CD4-positive, alpha-beta T cell (primary cell): ENCODE measurements at regions not wholly inside any gene's neighbourhood (a gene's known extent, or its start where the extent isn't known, plus 50 kb on each side); places are given as distances from the start of the nearest gene placed in this dataset.
"Not testable (repeated sequence)": the region's sequence is repeated elsewhere in the genome, so short reads cannot be mapped to it uniquely, and the experiment has no call there.

Source experiments
- ATAC-seq: fragments of 200-7000 bp; cut with Tn5 transposase; one replicate; pipeline ENCODE4 v1.10.0; 2022; ENCODE audit warnings: mild to moderate bottlenecking; ENCODE audit not compliant: poor library complexity
- CTCF ChIA-PET: fragments of 350-600 bp; sonication (Branson Sonifier 250); formaldehyde crosslinking; loops from one replicate; lab custom pipeline; 2021; ENCODE audit warnings: antibody characterized with exemption, inconsistent platforms; lab: Charles Lee
- POLR2A ChIA-PET: fragments of 350-600 bp; sonication (Branson Sonifier 250); formaldehyde crosslinking; loops from one replicate; lab custom pipeline; 2021; ENCODE audit warnings: antibody characterized with exemption, inconsistent platforms; lab: Charles Lee
- DNase-seq, 14 experiments: peaks; one replicate each; pipeline ENCODE4 v3.0.0-alpha.2; 2013 to 2020; ENCODE audit warnings: mixed read lengths in 2 of 14
- H3K27ac ChIP-seq, 2 donors: one replicate each; pipeline versions ENCODE4 v1.5.1 to v1.7.0; 2013; ENCODE audit warnings: low read length in 2 of 2, low read depth in 1 of 2, mild to moderate bottlenecking in 1 of 2
- H3K27me3 ChIP-seq, 2 experiments: 1 replicate in 1 of 2; 2 replicates in 1 of 2; pipeline versions ENCODE4 v1.6.1 to v1.7.0; 2013; ENCODE audit warnings: low read length in 2 of 2, control low read depth in 1 of 2, mild to moderate bottlenecking in 1 of 2, moderate library complexity in 1 of 2; ENCODE audit not compliant: insufficient read depth in 2 of 2, control insufficient read depth in 1 of 2
- H3K36me3 ChIP-seq: one replicate; pipeline ENCODE4 v1.6.1; 2013; ENCODE audit warnings: low read length, control low read depth; ENCODE audit not compliant: insufficient read depth
- H3K4me1 ChIP-seq: one replicate; pipeline ENCODE4 v1.6.1; 2013; ENCODE audit warnings: low read length, control low read depth; ENCODE audit not compliant: insufficient read depth
- H3K4me3 ChIP-seq: one replicate; pipeline ENCODE4 v1.5.1; 2013; ENCODE audit warnings: mild to moderate bottlenecking, low read length, moderate library complexity
- H3K9me3 ChIP-seq, 2 experiments: 1 replicate in 1 of 2; 2 replicates in 1 of 2; pipeline versions ENCODE4 v1.6.1 to v1.7.0; 2013; ENCODE audit warnings: low read length in 2 of 2, mild to moderate bottlenecking in 2 of 2, control low read depth in 1 of 2, moderate library complexity in 1 of 2; ENCODE audit not compliant: control insufficient read depth in 1 of 2, insufficient read depth in 1 of 2
- H3K27ac Mint-ChIP-seq: one replicate; pipeline ENCODE4 v1.8.0; 2020; ENCODE audit warnings: mixed read lengths
- H3K27me3 Mint-ChIP-seq: one replicate; pipeline ENCODE4 v1.8.0; 2021; ENCODE audit warnings: mixed read lengths
- H3K36me3 Mint-ChIP-seq: one replicate; pipeline ENCODE4 v1.8.0; 2021; ENCODE audit warnings: low read depth, mixed read lengths
- H3K4me1 Mint-ChIP-seq: one replicate; pipeline ENCODE4 v1.8.0; 2021; ENCODE audit warnings: low read depth, mixed read lengths
- H3K4me3 Mint-ChIP-seq: one replicate; pipeline ENCODE4 v1.8.0; 2020; ENCODE audit warnings: mild to moderate bottlenecking, mixed read lengths
- H3K9me3 Mint-ChIP-seq: one replicate; pipeline ENCODE4 v1.8.0; 2020; ENCODE audit warnings: mixed read lengths
- CTCF ChIP-seq: fragments of 200-600 bp; IDR thresholded peaks from one replicate; pipeline ENCODE4 v1.8.0; 2022; ENCODE audit warnings: antibody characterized with exemption, mild to moderate bottlenecking
- intact Hi-C, 2 experiments: fragments of 100-400 bp; cut with DNase I in 1 of 2; cut with micrococcal nuclease in 1 of 2; formaldehyde crosslinking; loops; one replicate each; pipeline versions ENCODE4 v1.15.1 to v1.9.0; 2023 to 2025; cut with DNase I, micrococcal nuclease

GRCh38 chr6:80433010-80433672 lies 326.7 kb downstream of the BCKDHB start:
- Histone ChIP-seq H3K27me3 (no peaks in the 10 kb centered on the region), H3K9me3 (peaks cover 0 to 7% of the 10 kb centered on the region in 2 experiments), H3K4me3 (no peak overlapping the region), H3K36me3 (no peaks in the 10 kb centered on the region), H3K27ac (no peak overlapping the region), H3K4me1 (no peaks in the 10 kb centered on the region)
- ChIA-PET CTCF (interaction anchor here (0.7 kb wide), 1 partner anchor 402 kb away, joined by 3 read pairs; no protein-coding TSS in a partner anchor), POLR2A (no interaction called here)
- TF ChIP-seq CTCF: no peak
- no peak overlapping the region for H3K4me3 Mint-ChIP-seq
- ATAC-seq: no peak
- DNase-seq: no peak
- H3K4me1 Mint-ChIP-seq: no peaks in the 10 kb centered on the region
- intact Hi-C loops: no loop called here
- peaks cover 10% of the 10 kb centered on the region for H3K36me3 Mint-ChIP-seq
- no peaks in the 10 kb centered on the region for H3K27me3 Mint-ChIP-seq
- peaks cover 10% of the 10 kb centered on the region for H3K9me3 Mint-ChIP-seq
- no peak overlapping the region for H3K27ac Mint-ChIP-seq

- Histone ChIP-seq H3K9me3 (peaks cover 8 to 18% of the 10 kb centered on the region in 2 experiments), H3K4me3 (no peak overlapping the region), H3K27ac (no peak overlapping the region), H3K4me1 (no peaks in the 10 kb centered on the region), H3K36me3 (no peaks in the 10 kb centered on the region), H3K27me3 (no peaks in the 10 kb centered on the region)
- H3K4me3 Mint-ChIP-seq: no peak overlapping the region
- POLR2A ChIA-PET: no interaction called here
- ATAC-seq (no peak), DNase-seq (no peak)
- no peaks in the 10 kb centered on the region for H3K27me3 Mint-ChIP-seq
- H3K4me1 Mint-ChIP-seq: no peaks in the 10 kb centered on the region
- intact Hi-C loops: no loop called here
- peaks cover 35% of the 10 kb centered on the region for H3K36me3 Mint-ChIP-seq
- H3K9me3 Mint-ChIP-seq: peaks cover 39% of the 10 kb centered on the region
- CTCF ChIA-PET: no interaction called here
- TF ChIP-seq CTCF: no peak
- no peak overlapping the region for H3K27ac Mint-ChIP-seq
Measured at GRCh38 chr6:80425089-80425823, 318.8 kb downstream of the BCKDHB start.

GRCh38 chr6:80411486-80411885 lies 305.0 kb downstream of the BCKDHB start:
- Histone ChIP-seq H3K27ac (no peak overlapping the region), H3K27me3 (no peaks in the 10 kb centered on the region), H3K4me3 (no peak overlapping the region), H3K4me1 (no peaks in the 10 kb centered on the region), H3K9me3 (peaks cover 0 to 7% of the 10 kb centered on the region in 2 experiments), H3K36me3 (no peaks in the 10 kb centered on the region)
- CTCF ChIA-PET: no interaction called here
- no peaks in the 10 kb centered on the region for H3K4me1 Mint-ChIP-seq
- no peak overlapping the region for H3K4me3 Mint-ChIP-seq
- ATAC-seq (no peak), DNase-seq (no peak)
- TF ChIP-seq CTCF: no peak
- intact Hi-C loops: loop anchor here in 1 of 2 experiments (5.0 kb wide), 1 partner anchor 1871 kb away; no protein-coding TSS in a partner anchor
- POLR2A ChIA-PET: no interaction called here
- peaks cover 35% of the 10 kb centered on the region for H3K9me3 Mint-ChIP-seq
- peaks cover 41% of the 10 kb centered on the region for H3K36me3 Mint-ChIP-seq
- H3K27me3 Mint-ChIP-seq: no peaks in the 10 kb centered on the region
- no peak overlapping the region for H3K27ac Mint-ChIP-seq

GRCh38 chr6:80407976-80408375 lies 301.5 kb downstream of the BCKDHB start:
- H3K27me3 Mint-ChIP-seq, H3K27ac ChIP-seq: not testable (repeated sequence)
- peaks cover 26% of the 10 kb centered on the region for H3K9me3 Mint-ChIP-seq

More at GRCh38 chr6:80407976-80408375, 301.5 kb downstream of the BCKDHB start:
- H3K4me1 Mint-ChIP-seq, H3K27me3 ChIP-seq, H3K27ac Mint-ChIP-seq, H3K4me3 Mint-ChIP-seq, POLR2A ChIA-PET, H3K4me1 ChIP-seq, CTCF ChIA-PET, DNase-seq, H3K36me3 ChIP-seq, H3K9me3 ChIP-seq, ATAC-seq, H3K4me3 ChIP-seq, intact Hi-C loops: not testable (repeated sequence)
- peaks cover 20% of the 10 kb centered on the region for H3K36me3 Mint-ChIP-seq
